Fibroblast of lung (primary cell): ENCODE measurements at regions not wholly inside any gene's neighbourhood (a gene's known extent, or its start where the extent isn't known, plus 50 kb on each side); places are given as distances from the start of the nearest gene placed in this dataset.

ENCODE experiments used
- DNase-seq, 2 donors: peaks; one replicate each; pipeline versions ENCODE4 v3.0.0 to v3.0.0-alpha.2; 2010; ENCODE audit warnings: low read depth in 2 of 2
- H2AFZ ChIP-seq: 2 replicates; pipeline ENCODE4 v1.5.1; 2012; ENCODE audit warnings: low read length, control low read depth, inconsistent platforms
- H3K27ac ChIP-seq: 2 replicates; pipeline ENCODE4 v1.5.1; 2011; ENCODE audit warnings: low read length, control low read depth; ENCODE audit not compliant: insufficient read depth
- H3K27me3 ChIP-seq: 2 replicates; pipeline ENCODE4 v1.5.1; 2011; ENCODE audit warnings: mild to moderate bottlenecking, low read length; ENCODE audit not compliant: control insufficient read depth, insufficient read depth
- H3K36me3 ChIP-seq: 2 replicates; pipeline ENCODE4 v1.5.1; 2011; ENCODE audit warnings: low read length; ENCODE audit not compliant: control insufficient read depth, insufficient read depth
- H3K4me1 ChIP-seq: 2 replicates; pipeline ENCODE4 v1.5.1; 2011; ENCODE audit warnings: low read length; ENCODE audit not compliant: control insufficient read depth, insufficient read depth; ENCODE audit errors: extremely low read depth
- H3K4me2 ChIP-seq: 2 replicates; pipeline ENCODE4 v1.5.1; 2011; ENCODE audit warnings: low read length, control low read depth; ENCODE audit not compliant: insufficient read depth; ENCODE audit errors: extremely low read depth
- H3K4me3 ChIP-seq, 4 experiments: fragments of 200-600 bp in 1 of 4; sonication (generic) in 1 of 4; replicated peaks in 1 of 4; 2 replicates each; pipeline ENCODE4 v1.5.1; 2011 to 2016; ENCODE audit warnings: low read length in 4 of 4, low read depth in 3 of 4, mild to moderate bottlenecking in 3 of 4, control low read depth in 2 of 4, inconsistent platforms in 1 of 4, mixed read lengths in 1 of 4; ENCODE audit not compliant: insufficient read depth in 1 of 4; ENCODE audit errors: control extremely low read depth in 1 of 4
- H3K79me2 ChIP-seq: 2 replicates; pipeline ENCODE4 v1.5.1; 2012; ENCODE audit warnings: mild to moderate bottlenecking, low read length, inconsistent platforms; ENCODE audit not compliant: control insufficient read depth, insufficient read depth
- H3K9ac ChIP-seq: 2 replicates; pipeline ENCODE4 v1.5.1; 2011; ENCODE audit warnings: mild to moderate bottlenecking, low read length, control low read depth; ENCODE audit not compliant: insufficient read depth
- H3K9me3 ChIP-seq: 2 replicates; pipeline ENCODE4 v1.5.1; 2012; ENCODE audit warnings: low read depth, low read length; ENCODE audit not compliant: control insufficient read depth, insufficient read depth
- H4K20me1 ChIP-seq: 2 replicates; pipeline ENCODE4 v1.5.1; 2011; ENCODE audit warnings: low read length; ENCODE audit not compliant: control insufficient read depth, insufficient read depth; ENCODE audit errors: extremely low read depth
- EZH2 ChIP-seq: IDR thresholded peaks from 2 replicates; pipeline ENCODE4 v1.5.1; 2012; ENCODE audit warnings: low read length, control low read depth, mild to moderate bottlenecking; ENCODE audit errors: missing control alignments
- TF ChIP-seq, protein P1 (sequence below), 2 donors: IDR thresholded peaks in 1 of 2; conservative IDR thresholded peaks in 1 of 2; 1 replicate in 1 of 2; 2 replicates in 1 of 2; pipeline ENCODE4 v1.5.1; 2011 to 2012; ENCODE audit warnings: low read length in 2 of 2, control low read depth in 1 of 2, inconsistent platforms in 1 of 2, low read depth in 1 of 2, mild to moderate bottlenecking in 1 of 2

- Histone ChIP-seq H3K4me1 (no peaks in the 10 kb centered on the region), H3K9me3 (no peaks in the 10 kb centered on the region), H3K27me3 (no peaks in the 10 kb centered on the region), H4K20me1 (no peaks in the 10 kb centered on the region), H3K4me3 (no peak overlapping the region), H3K27ac (no peak overlapping the region), H3K4me2 (no peak overlapping the region), H3K36me3 (no peaks in the 10 kb centered on the region), H2AFZ (no peak overlapping the region), H3K9ac (no peak overlapping the region), H3K79me2 (no peaks in the 10 kb centered on the region)
- no peak for DNase-seq
- TF ChIP-seq, protein P1, sequence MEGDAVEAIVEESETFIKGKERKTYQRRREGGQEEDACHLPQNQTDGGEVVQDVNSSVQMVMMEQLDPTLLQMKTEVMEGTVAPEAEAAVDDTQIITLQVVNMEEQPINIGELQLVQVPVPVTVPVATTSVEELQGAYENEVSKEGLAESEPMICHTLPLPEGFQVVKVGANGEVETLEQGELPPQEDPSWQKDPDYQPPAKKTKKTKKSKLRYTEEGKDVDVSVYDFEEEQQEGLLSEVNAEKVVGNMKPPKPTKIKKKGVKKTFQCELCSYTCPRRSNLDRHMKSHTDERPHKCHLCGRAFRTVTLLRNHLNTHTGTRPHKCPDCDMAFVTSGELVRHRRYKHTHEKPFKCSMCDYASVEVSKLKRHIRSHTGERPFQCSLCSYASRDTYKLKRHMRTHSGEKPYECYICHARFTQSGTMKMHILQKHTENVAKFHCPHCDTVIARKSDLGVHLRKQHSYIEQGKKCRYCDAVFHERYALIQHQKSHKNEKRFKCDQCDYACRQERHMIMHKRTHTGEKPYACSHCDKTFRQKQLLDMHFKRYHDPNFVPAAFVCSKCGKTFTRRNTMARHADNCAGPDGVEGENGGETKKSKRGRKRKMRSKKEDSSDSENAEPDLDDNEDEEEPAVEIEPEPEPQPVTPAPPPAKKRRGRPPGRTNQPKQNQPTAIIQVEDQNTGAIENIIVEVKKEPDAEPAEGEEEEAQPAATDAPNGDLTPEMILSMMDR (conservative IDR thresholded peaks at IDR 0.05 in 1 of 2, IDR thresholded peaks at IDR 0.05 in 1 of 2; ENCODE audit: low read depth in 1 of 2, low read length in 2 of 2): no peak
- TF ChIP-seq EZH2: no peak
These were observed 415.3 kb downstream of the HRH4 start for GRCh38 chr18:24875777-24876176.

DNA sequence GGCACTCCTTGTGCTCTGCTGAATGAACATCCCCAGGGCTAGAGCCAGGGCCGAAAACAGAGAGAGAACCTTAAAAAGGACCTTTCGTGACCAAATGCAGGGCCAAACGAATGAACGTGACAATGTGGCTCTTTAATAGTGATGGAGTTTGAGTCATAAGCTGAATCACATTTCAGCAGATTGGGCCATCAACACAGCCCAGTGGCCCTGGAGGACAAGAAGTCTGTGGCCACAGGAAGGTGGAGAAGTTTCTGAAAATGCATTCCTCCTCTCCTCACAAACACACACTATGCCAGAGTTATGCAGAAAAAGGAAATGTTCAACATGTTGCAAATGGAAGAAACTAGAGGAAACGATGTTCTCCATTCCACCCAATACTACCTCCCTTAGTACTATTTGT is 415.8 kb downstream of the HRH4 start:
- TF ChIP-seq EZH2: no peak
- TF ChIP-seq, protein P1 (conservative IDR thresholded peaks at IDR 0.05 in 1 of 2, IDR thresholded peaks at IDR 0.05 in 1 of 2; ENCODE audit: low read depth in 1 of 2, low read length in 2 of 2): no peak
- no peak overlapping the region for H3K27ac ChIP-seq

DNA sequence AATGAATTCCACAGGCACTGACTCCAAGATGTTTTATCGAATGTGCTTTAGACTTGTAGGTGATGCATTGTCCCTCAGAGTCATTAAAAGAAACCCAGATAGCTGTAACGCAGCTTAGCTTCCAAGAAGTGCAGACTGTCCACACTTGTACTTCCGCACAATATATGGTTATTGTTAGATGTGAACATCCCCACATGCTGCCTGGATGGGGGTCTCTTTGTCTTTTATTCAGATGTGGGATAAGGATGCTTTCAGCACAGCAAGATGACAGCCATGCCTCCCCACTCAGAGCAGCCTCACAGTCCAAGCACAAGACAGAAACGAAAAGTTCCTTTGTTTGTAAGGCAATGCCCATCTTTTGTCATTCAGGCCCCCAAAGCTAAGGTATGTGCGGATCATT is 416.6 kb downstream of the HRH4 start:
- Histone ChIP-seq H3K27me3 (no peaks in the 10 kb centered on the region), H3K27ac (no peak overlapping the region), H3K4me3 (no peak overlapping the region), H3K4me1 (no peaks in the 10 kb centered on the region), H3K4me2 (no peak overlapping the region), H3K9me3 (no peaks in the 10 kb centered on the region), H4K20me1 (no peaks in the 10 kb centered on the region), H3K36me3 (no peaks in the 10 kb centered on the region), H2AFZ (no peak overlapping the region), H3K79me2 (no peaks in the 10 kb centered on the region), H3K9ac (no peak overlapping the region)
- DNase-seq: no peak
- TF ChIP-seq, protein P1 (conservative IDR thresholded peaks at IDR 0.05 in 1 of 2, IDR thresholded peaks at IDR 0.05 in 1 of 2; ENCODE audit: low read depth in 1 of 2, low read length in 2 of 2): no peak
- no peak for TF ChIP-seq EZH2

More for the DNA sequence above, 415.8 kb downstream of the HRH4 start:
- Histone ChIP-seq H4K20me1 (no peaks in the 10 kb centered on the region), H3K79me2 (no peaks in the 10 kb centered on the region), H3K9ac (no peak overlapping the region), H3K9me3 (no peaks in the 10 kb centered on the region), H3K4me1 (no peaks in the 10 kb centered on the region), H2AFZ (no peak overlapping the region), H3K4me2 (no peak overlapping the region), H3K4me3 (no peak overlapping the region), H3K27me3 (no peaks in the 10 kb centered on the region), H3K36me3 (no peaks in the 10 kb centered on the region)
- no peak for DNase-seq
